ENCODE measurements at regions not wholly inside any gene's neighbourhood (a gene's known extent, or its start where the extent isn't known, plus 50 kb on each side); places are given as distances from the start of the nearest gene placed in this dataset.

- no peak overlapping the region for H3K27ac ChIP-seq
- no peak overlapping the region for H3K4me3 ChIP-seq
- TF ChIP-seq CTCF (IDR thresholded peaks at IDR 0.05) = no peak
- H3K36me3 ChIP-seq = no peaks in the 10 kb centered on the region
- H3K4me1 ChIP-seq = no peaks in the 10 kb centered on the region
- no peak for DNase-seq (ENCODE audit: low spot score in 2 of 2)
- intact Hi-C loops (cut with DNase I; ENCODE audit: low total_unique reads) = no loop called here
- H3K27me3 ChIP-seq = no peaks in the 10 kb centered on the region
- H3K9me3 ChIP-seq = no peaks in the 10 kb centered on the region
These were observed 1796.5 kb upstream of the MIR17HG start for GRCh38 chr13:89550938-89551337.

GRCh38 chr13:89554801-89555200 lies 1792.7 kb upstream of the MIR17HG start:
- Histone ChIP-seq H3K27me3 (no peaks in the 10 kb centered on the region), H3K4me3 (no peak overlapping the region), H3K36me3 (no peaks in the 10 kb centered on the region), H3K9me3 (no peaks in the 10 kb centered on the region), H3K4me1 (no peaks in the 10 kb centered on the region), H3K27ac (no peak overlapping the region)
- intact Hi-C loops (cut with DNase I; ENCODE audit: low total_unique reads) = no loop called here
- TF ChIP-seq POLR2A (IDR thresholded peaks at IDR 0.05) = no peak
- TF ChIP-seq POLR2AphosphoS5 (IDR thresholded peaks at IDR 0.05) = no peak
- TF ChIP-seq CTCF (IDR thresholded peaks at IDR 0.05) = no peak
- no peak for DNase-seq (ENCODE audit: low spot score in 2 of 2)

- no peak for DNase-seq (ENCODE audit: low spot score in 2 of 2)
- H3K4me1 ChIP-seq = no peaks in the 10 kb centered on the region
- TF ChIP-seq POLR2A (IDR thresholded peaks at IDR 0.05) (no peak), POLR2AphosphoS5 (IDR thresholded peaks at IDR 0.05) (no peak), CTCF (IDR thresholded peaks at IDR 0.05) (no peak)
These were observed 1781.9 kb upstream of the MIR17HG start for GRCh38 chr13:89565476-89566100.

GRCh38 chr13:89567025-89567424 lies 1780.5 kb upstream of the MIR17HG start:
- no peaks in the 10 kb centered on the region for H3K36me3 ChIP-seq
- no peaks in the 10 kb centered on the region for H3K27me3 ChIP-seq
- DNase-seq (ENCODE audit: low spot score in 2 of 2) = no peak
- TF ChIP-seq POLR2A (IDR thresholded peaks at IDR 0.05) = no peak
- no peak for TF ChIP-seq CTCF (IDR thresholded peaks at IDR 0.05)
- TF ChIP-seq POLR2AphosphoS5 (IDR thresholded peaks at IDR 0.05) = no peak
- H3K4me1 ChIP-seq = no peaks in the 10 kb centered on the region
- H3K9me3 ChIP-seq = peaks cover 0 to 4% of the 10 kb centered on the region in 2 donors
- H3K4me3 ChIP-seq = no peak overlapping the region
- no peak overlapping the region for H3K27ac ChIP-seq
- intact Hi-C loops (cut with DNase I; ENCODE audit: low total_unique reads) = no loop called here

More at GRCh38 chr13:89565476-89566100, 1781.9 kb upstream of the MIR17HG start:
- no peaks in the 10 kb centered on the region for H3K27me3 ChIP-seq
- intact Hi-C loops (cut with DNase I; ENCODE audit: low total_unique reads) = no loop called here
- H3K4me3 ChIP-seq = no peak overlapping the region
- H3K27ac ChIP-seq = no peak overlapping the region
- no peaks in the 10 kb centered on the region for H3K9me3 ChIP-seq
- no peaks in the 10 kb centered on the region for H3K36me3 ChIP-seq

- DNase-seq (ENCODE audit: low spot score in 2 of 2) = no peak
- no peak overlapping the region for H3K27ac ChIP-seq
- H3K27me3 ChIP-seq = no peaks in the 10 kb centered on the region
- TF ChIP-seq POLR2A (IDR thresholded peaks at IDR 0.05) (no peak), POLR2AphosphoS5 (IDR thresholded peaks at IDR 0.05) (no peak), CTCF (IDR thresholded peaks at IDR 0.05) (no peak)
- intact Hi-C loops (cut with DNase I; ENCODE audit: low total_unique reads) = no loop called here
- H3K9me3 ChIP-seq = peaks cover 0 to 4% of the 10 kb centered on the region in 2 donors
- H3K4me3 ChIP-seq = no peak overlapping the region
- no peaks in the 10 kb centered on the region for H3K4me1 ChIP-seq
- no peaks in the 10 kb centered on the region for H3K36me3 ChIP-seq
These were observed 1779.2 kb upstream of the MIR17HG start for GRCh38 chr13:89568276-89568675.
